Hepatocyte (in vitro differentiated cells): ENCODE measurements at regions not wholly inside any gene's neighbourhood (a gene's known extent, or its start where the extent isn't known, plus 50 kb on each side); places are given as distances from the start of the nearest gene placed in this dataset.

Experiments used
- CTCF ChIP-seq: fragments of 200-600 bp; sonication (generic); IDR thresholded peaks from 2 replicates; pipeline ENCODE4 v1.5.1; 2016; ENCODE audit warnings: antibody characterized with exemption, mild to moderate bottlenecking; ENCODE audit not compliant: poor library complexity
- EZH2 ChIP-seq: fragments of 200-600 bp; sonication (generic); IDR thresholded peaks from 2 replicates; pipeline ENCODE4 v1.6.1; 2016; ENCODE audit warnings: antibody characterized with exemption, mild to moderate bottlenecking, borderline replicate concordance
- EZH2phosphoT487 ChIP-seq: fragments of 200-600 bp; sonication (generic); IDR thresholded peaks from one replicate; pipeline ENCODE4 v1.6.1; 2018; ENCODE audit warnings: antibody characterized with exemption, mild to moderate bottlenecking, low read depth, moderate library complexity; ENCODE audit not compliant: unreplicated experiment, severe bottlenecking

GRCh38 chr2:16566701-16567100 is 98.9 kb downstream of the CYRIA start:
- TF ChIP-seq EZH2 (no peak), CTCF (no peak), EZH2phosphoT487 (no peak)
